IPS-18a (cell line): ENCODE measurements at regions not wholly inside any gene's neighbourhood (a gene's known extent, or its start where the extent isn't known, plus 50 kb on each side); places are given as distances from the start of the nearest gene placed in this dataset.

Experiments used
- H3K27ac ChIP-seq: one replicate; pipeline ENCODE4 v1.5.1; 2013; ENCODE audit warnings: low read length
- H3K27me3 ChIP-seq: one replicate; pipeline ENCODE4 v1.6.1; 2013; ENCODE audit warnings: mild to moderate bottlenecking, low read length; ENCODE audit not compliant: control insufficient read depth, insufficient read depth
- H3K36me3 ChIP-seq: one replicate; pipeline ENCODE4 v1.6.1; 2013; ENCODE audit warnings: low read depth, low read length; ENCODE audit not compliant: control insufficient read depth
- H3K4me1 ChIP-seq: one replicate; pipeline ENCODE4 v1.6.1; 2013; ENCODE audit warnings: low read depth, low read length; ENCODE audit not compliant: control insufficient read depth
- H3K4me3 ChIP-seq: one replicate; pipeline ENCODE4 v1.5.1; 2013; ENCODE audit warnings: low read length
- H3K9ac ChIP-seq: one replicate; pipeline ENCODE4 v1.6.1; 2013; ENCODE audit warnings: mild to moderate bottlenecking, low read length, moderate library complexity
- H3K9me3 ChIP-seq: one replicate; pipeline ENCODE4 v1.6.1; 2013; ENCODE audit warnings: low read depth, low read length; ENCODE audit not compliant: control insufficient read depth

DNA sequence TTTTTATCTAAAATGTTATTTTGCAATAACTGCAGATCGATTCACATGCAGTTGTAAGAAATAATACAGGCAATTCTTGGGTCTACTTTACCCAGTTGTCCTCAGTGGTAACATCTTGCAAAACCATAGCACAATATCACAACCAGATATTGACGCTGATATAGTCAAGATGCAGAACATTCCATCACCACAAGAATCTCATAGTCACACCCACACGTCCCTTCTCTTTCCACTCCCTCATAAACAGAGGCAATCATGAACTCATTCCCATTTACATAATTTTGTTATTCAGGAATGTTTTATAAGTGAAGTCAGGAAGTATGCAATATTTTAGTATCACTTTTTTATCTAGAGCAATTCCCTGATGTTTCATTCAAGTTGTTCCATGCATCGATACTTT is 797.5 kb upstream of the RAB6C start:
- Histone ChIP-seq H3K4me1 (peaks cover 1% of the 10 kb centered on the region), H3K27me3 (no peaks in the 10 kb centered on the region), H3K4me3 (no peak overlapping the region), H3K9ac (no peak overlapping the region), H3K27ac (no peak overlapping the region), H3K36me3 (no peaks in the 10 kb centered on the region), H3K9me3 (no peaks in the 10 kb centered on the region)

DNA sequence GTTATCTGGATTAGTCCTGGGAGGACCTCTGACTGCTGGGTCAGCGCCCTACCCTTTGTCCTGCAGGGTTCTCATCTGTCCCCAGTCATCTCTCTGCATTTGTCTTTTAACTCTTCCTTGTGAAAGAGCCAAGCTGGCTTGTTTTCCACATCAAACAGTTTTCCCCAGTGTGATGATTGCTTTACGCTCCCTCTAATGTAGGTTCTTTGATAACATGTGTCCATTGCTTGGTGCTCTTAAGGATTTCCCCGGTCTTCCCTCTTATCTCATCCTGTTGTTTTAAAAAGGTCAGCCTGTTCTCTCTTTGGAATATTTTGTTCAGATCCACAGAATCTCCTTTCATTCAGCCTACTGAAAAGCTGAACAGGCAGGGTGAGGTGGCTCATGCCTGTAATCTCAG is 792.1 kb upstream of the RAB6C start:
- Histone ChIP-seq H3K36me3 (no peaks in the 10 kb centered on the region), H3K9me3 (no peaks in the 10 kb centered on the region), H3K27ac (no peak overlapping the region)

DNA sequence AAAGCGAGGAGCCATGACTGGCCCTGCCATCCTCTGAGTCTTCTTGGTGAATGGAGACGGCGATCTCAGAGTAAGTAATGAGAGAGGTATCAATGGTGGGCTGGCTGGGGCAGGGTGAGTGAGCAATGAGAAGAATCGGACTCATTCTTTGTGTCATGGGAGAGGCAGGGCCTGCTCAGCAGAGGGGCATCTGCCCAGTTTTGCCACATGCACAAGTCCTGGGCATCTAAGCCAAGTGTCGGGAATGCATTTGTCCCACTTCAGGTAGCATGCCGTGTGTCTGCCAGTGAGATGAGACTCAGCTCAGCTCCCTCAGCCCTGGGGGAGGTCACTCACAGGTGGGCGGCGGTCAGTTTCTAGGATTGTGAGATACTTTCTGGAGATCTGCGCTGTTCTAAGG is 791.0 kb upstream of the RAB6C start:
- Histone ChIP-seq H3K4me3 (no peak overlapping the region), H3K27ac (no peak overlapping the region), H3K36me3 (no peaks in the 10 kb centered on the region), H3K27me3 (no peaks in the 10 kb centered on the region), H3K9me3 (no peaks in the 10 kb centered on the region), H3K9ac (no peak overlapping the region), H3K4me1 (peaks cover 19% of the 10 kb centered on the region)

More for the DNA sequence above, 792.1 kb upstream of the RAB6C start:
- H3K4me3 ChIP-seq = no peak overlapping the region
- no peak overlapping the region for H3K9ac ChIP-seq
- no peaks in the 10 kb centered on the region for H3K27me3 ChIP-seq
- H3K4me1 ChIP-seq = peaks cover 17% of the 10 kb centered on the region

DNA sequence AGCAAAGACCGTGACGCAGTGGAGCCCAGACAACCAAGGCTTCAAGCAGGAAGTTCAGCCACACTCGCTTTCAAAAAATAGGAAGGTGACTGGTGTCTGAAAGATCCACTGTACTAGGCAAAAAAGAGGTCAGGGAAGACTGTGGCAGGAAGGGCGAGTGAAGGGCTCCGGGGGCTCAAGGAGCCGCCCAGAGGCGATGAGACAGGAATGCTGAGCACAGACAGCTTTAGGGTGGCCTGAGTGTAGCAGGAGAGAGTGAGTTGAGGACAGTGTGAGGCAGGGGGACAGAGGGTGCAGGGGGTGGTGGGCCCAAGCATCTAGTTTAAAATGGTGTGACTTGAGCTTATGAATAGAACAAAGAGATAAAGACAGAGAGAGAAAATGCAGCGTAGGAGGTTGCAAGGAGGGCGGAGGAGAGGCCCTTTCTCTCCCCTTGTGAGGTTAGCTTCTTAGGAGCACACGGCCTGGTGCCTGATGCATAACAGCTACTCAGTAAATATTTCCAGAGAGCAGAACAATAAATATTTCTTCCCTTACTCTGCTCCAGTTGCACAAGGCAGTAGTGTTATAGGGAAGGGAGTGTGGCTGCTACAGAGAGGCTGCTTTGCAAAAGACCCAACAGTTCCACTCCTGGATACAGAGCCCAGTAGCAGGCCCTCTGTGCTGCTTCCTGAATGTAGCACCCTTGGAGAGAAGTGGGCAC is 789.7 kb upstream of the RAB6C start:
- Histone ChIP-seq H3K4me1 (peaks cover 24% of the 10 kb centered on the region), H3K27ac (no peak overlapping the region), H3K4me3 (no peak overlapping the region), H3K9me3 (no peaks in the 10 kb centered on the region), H3K27me3 (no peaks in the 10 kb centered on the region), H3K9ac (no peak overlapping the region), H3K36me3 (no peaks in the 10 kb centered on the region)

DNA sequence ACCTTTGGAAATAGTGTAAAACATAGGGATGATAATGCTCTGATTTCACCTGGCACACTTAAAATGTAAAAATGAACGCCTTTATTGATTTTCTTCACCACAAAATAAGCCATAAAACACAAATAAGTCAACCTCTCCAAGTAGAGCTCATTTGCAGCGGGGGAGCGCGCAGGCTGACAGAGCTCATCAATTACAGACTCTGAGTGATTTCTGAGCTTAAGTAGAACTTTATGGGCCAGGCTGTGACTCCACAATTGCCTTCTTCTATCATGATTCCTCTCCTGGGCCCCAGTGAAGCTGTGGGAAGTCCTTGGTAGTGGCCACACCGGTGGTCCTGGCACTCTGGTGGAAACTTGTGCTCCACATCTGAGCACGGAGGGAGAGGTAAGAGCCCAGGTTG is 789.0 kb upstream of the RAB6C start:
- H3K27me3 ChIP-seq = no peaks in the 10 kb centered on the region
- no peak overlapping the region for H3K9ac ChIP-seq
- no peaks in the 10 kb centered on the region for H3K9me3 ChIP-seq
- no peak overlapping the region for H3K27ac ChIP-seq
- no peaks in the 10 kb centered on the region for H3K36me3 ChIP-seq
- H3K4me3 ChIP-seq = no peak overlapping the region
- H3K4me1 ChIP-seq = peaks cover 24% of the 10 kb centered on the region

DNA sequence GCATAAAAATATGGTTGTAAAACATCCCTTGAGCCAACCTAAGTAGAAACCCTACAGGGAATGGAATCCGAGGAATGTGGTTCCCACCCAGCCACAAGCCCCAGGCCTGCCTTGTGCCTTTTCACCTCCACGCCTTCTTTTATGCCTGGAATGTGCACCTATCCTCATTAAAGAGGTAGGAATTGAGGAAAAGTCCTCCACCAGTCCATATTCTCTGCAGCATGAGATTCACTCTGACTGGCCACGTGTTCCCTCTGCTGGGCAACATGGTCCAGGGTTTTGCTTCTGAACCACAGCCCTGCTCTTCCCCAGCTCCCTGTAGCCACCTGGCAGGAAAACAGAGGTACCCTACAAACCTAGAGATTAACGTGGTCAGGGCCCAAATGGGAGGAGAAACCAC is 787.9 kb upstream of the RAB6C start:
- no peak overlapping the region for H3K9ac ChIP-seq
- peaks cover 24% of the 10 kb centered on the region for H3K4me1 ChIP-seq
- H3K36me3 ChIP-seq = no peaks in the 10 kb centered on the region
- H3K9me3 ChIP-seq = no peaks in the 10 kb centered on the region
- H3K4me3 ChIP-seq = no peak overlapping the region
- H3K27me3 ChIP-seq = no peaks in the 10 kb centered on the region
- no peak overlapping the region for H3K27ac ChIP-seq

DNA sequence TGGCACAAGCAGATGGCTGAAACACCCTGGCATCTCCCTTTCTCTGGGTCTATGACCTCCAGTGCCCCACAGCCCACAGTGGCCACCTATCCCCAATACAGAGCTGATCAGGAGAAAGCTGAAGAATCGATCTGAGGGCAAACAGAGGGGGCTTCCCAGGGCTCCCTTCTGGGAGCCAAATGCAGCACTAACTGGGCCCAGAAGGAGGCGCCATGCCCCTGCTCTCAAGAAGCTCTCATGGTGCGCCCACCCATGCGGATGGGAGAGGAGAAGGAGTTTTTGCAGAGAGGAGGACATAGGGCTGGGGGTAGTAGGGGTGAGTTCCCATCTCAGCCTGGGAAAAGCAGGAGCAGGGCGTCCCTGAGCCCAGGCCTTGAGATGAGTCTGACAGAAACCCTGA is 787.3 kb upstream of the RAB6C start:
- Histone ChIP-seq H3K27ac (no peak overlapping the region), H3K36me3 (no peaks in the 10 kb centered on the region), H3K9me3 (no peaks in the 10 kb centered on the region), H3K9ac (no peak overlapping the region), H3K4me1 (peaks cover 21% of the 10 kb centered on the region), H3K4me3 (no peak overlapping the region), H3K27me3 (no peaks in the 10 kb centered on the region)

DNA sequence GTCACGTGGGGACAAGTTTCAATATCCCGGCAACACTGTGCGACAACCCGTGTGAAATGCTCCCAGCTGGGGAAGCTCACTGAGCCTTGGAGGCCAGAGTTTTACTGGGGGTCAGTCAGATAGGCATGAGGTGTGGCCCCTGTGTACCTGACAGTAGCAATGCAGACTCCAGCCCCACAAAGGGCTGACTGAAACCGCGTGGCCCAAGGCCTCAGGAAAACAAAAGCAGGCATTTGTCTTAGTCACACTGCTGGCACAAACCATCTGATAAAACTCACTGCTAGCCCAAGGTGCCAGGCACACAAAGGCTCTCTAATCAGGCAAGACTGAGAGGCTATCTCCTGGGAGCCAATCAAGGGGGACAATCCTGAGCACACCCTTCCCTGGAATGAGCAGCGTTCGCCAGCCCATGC is 786.6 kb upstream of the RAB6C start:
- Histone ChIP-seq H3K9ac (no peak overlapping the region), H3K36me3 (no peaks in the 10 kb centered on the region), H3K27me3 (no peaks in the 10 kb centered on the region), H3K9me3 (no peaks in the 10 kb centered on the region), H3K4me1 (peaks cover 17% of the 10 kb centered on the region), H3K4me3 (no peak overlapping the region), H3K27ac (no peak overlapping the region)

DNA sequence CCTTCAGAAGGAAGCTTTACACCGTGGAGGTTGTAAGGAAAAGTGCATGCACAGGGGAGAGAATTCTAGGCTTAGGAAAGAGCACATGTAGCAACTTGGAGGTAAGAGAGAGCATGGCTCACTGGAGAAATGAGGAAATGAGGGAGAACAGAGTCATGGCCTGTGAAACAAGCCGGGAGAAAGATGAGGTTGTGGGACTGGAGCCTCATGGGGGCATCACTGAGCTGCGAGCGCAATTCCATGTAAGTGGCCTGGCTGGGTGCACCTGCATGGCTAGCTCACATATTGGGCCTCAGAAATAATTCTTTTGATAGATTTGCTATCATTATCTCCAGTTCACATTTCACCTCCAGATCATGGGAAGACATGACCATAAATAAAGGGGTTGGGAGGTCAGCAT is 785.5 kb upstream of the RAB6C start:
- Histone ChIP-seq H3K9ac (no peak overlapping the region), H3K27ac (no peak overlapping the region), H3K4me3 (no peak overlapping the region), H3K36me3 (no peaks in the 10 kb centered on the region), H3K9me3 (no peaks in the 10 kb centered on the region), H3K27me3 (no peaks in the 10 kb centered on the region), H3K4me1 (peaks cover 22% of the 10 kb centered on the region)

DNA sequence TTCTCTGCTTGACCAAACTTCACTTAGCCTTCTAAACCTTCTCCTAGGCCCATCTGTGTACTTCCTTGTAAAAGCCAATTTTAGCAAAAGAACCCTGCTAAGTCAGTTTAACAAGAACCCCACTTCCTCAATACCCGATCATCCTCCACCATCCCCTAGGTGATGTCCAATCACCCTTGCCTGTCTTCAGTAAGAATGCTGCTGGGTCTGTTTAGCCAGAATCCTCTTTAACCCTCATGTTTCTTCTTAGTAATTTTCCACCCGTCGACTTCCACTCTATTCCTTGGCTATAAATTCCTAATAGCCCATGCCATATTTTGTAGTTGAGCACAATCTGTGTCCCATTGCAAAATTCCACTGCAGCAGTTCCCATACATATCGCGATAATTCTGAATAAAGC is 780.0 kb upstream of the RAB6C start:
- Histone ChIP-seq H3K4me1 (peaks cover 5% of the 10 kb centered on the region), H3K4me3 (no peak overlapping the region), H3K27me3 (no peaks in the 10 kb centered on the region)

DNA sequence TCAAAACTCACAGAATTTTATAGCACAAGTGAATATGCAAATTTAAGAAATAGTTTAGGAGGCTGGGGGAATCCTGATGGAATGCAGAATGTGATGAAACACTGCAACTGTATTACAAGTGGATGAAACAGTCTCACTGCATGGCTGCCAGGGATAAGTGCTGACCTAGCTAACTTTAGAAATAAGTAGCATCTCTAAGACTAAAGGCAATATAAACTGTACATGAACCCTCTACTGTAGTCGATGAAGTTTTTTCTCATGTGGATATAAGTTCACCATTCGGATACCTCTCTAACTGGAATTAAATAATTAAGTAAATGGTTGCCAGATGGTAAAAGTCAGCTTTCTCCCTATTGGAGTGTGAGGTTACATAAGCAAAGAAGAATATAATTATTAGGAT is 777.8 kb upstream of the RAB6C start:
- Histone ChIP-seq H3K36me3 (no peaks in the 10 kb centered on the region), H3K4me3 (no peak overlapping the region), H3K9me3 (no peaks in the 10 kb centered on the region), H3K4me1 (peaks cover 5% of the 10 kb centered on the region), H3K27ac (no peak overlapping the region), H3K27me3 (no peaks in the 10 kb centered on the region), H3K9ac (no peak overlapping the region)

More for the DNA sequence above, 780.0 kb upstream of the RAB6C start:
- H3K9ac ChIP-seq = no peak overlapping the region
- no peaks in the 10 kb centered on the region for H3K36me3 ChIP-seq
- H3K27ac ChIP-seq = no peak overlapping the region
- H3K9me3 ChIP-seq = no peaks in the 10 kb centered on the region

DNA sequence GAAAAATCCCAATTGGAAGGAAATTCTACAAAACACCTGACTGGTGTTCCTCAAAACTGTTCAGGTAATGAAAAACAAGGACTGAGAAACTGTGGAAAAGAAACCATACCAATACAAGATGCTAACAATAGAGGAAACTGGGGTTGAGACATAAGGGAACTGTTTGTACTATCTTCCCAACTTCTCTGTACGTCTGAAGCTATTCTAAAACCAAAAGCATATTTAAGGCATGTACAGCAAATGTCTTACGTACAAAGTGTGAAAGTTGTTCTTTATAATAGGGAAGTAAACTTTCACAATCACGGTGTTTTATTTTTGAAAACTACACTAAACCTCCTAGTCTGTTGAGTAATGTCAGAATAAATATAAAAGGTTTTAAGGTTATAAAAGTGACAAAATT is 776.1 kb upstream of the RAB6C start:
- H3K4me1 ChIP-seq = peaks cover 3% of the 10 kb centered on the region
- H3K27me3 ChIP-seq = no peaks in the 10 kb centered on the region
- H3K4me3 ChIP-seq = no peak overlapping the region
- H3K9ac ChIP-seq = no peak overlapping the region
- no peaks in the 10 kb centered on the region for H3K9me3 ChIP-seq
- no peak overlapping the region for H3K27ac ChIP-seq
- no peaks in the 10 kb centered on the region for H3K36me3 ChIP-seq
